Upper lobe of right lung (tissue), 1 donor: ENCODE measurements at regions not wholly inside any gene's neighbourhood (a gene's known extent, or its start where the extent isn't known, plus 50 kb on each side); places are given as distances from the start of the nearest gene placed in this dataset.

Source experiments
- ATAC-seq: fragments of 200-7000 bp; cut with Tn5 transposase; one replicate; pipeline ENCODE4 v1.9.1; 2020; ENCODE audit warnings: mild to moderate bottlenecking, moderate library complexity
- DNase-seq: peaks from one replicate; pipeline ENCODE4 v3.0.0-alpha.2; 2020
- H3K27ac ChIP-seq: fragments of 200-600 bp; one replicate; pipeline ENCODE4 v1.8.0; 2022
- H3K27me3 ChIP-seq: fragments of 200-600 bp; one replicate; pipeline ENCODE4 v1.8.0; 2022; ENCODE audit warnings: mild to moderate bottlenecking
- H3K36me3 ChIP-seq: fragments of 200-600 bp; one replicate; pipeline ENCODE4 v1.8.0; 2022
- H3K4me1 ChIP-seq: fragments of 200-600 bp; one replicate; pipeline ENCODE4 v1.8.0; 2022
- H3K4me3 ChIP-seq: fragments of 200-600 bp; one replicate; pipeline ENCODE4 v1.8.0; 2022; ENCODE audit warnings: mild to moderate bottlenecking
- H3K9me3 ChIP-seq: fragments of 200-600 bp; one replicate; pipeline ENCODE4 v1.8.0; 2022
- CTCF ChIP-seq: fragments of 200-600 bp; IDR thresholded peaks from one replicate; pipeline ENCODE4 v1.8.0; 2022; ENCODE audit warnings: antibody characterized with exemption
- intact Hi-C: fragments of 100-400 bp; cut with DNase I; formaldehyde crosslinking; loops from one replicate; pipeline ENCODE4 v1.11.0; 2022
- donor health status: DM: no; HTN: yes; CAD: no; lungs with severe emphysema.

DNA sequence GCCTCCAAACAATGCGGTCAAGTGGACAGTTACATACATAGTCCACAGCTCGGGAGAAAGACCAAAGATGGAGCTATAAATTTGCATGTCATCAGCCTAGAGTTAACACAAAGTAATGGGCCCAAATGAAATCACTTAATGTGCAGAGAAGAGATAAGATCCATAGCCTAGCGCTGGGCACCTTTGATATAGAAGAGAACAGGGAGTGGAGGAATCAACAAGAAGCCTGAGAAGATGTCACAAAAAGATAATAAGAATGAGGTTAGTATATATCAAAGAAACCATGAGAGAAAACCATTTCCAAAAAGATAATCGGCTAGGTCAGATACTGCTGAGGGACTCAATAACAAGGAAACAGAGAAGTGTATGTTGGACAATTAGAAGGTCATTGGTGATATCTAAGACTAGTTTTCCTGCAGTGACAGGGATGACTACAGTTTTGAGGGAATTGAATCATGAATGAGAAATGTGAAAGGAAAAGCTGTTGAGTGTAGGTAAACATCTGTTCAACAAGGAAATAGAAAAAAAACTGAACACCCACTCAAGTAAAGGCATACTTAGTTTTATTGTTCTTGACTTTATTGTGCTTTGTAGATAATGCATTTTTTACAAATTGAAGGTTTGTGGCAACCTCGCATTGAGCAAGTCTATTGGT, 68.7 kb upstream of the CDH6 start:
- H3K27me3 ChIP-seq = no peaks in the 10 kb centered on the region
- ATAC-seq (no peak), DNase-seq (no peak)
- H3K4me1 ChIP-seq = no peaks in the 10 kb centered on the region
- H3K4me3 ChIP-seq = no peak overlapping the region
- H3K27ac ChIP-seq = no peak overlapping the region
- intact Hi-C loops = no loop called here
- TF ChIP-seq CTCF = no peak
- no peaks in the 10 kb centered on the region for H3K9me3 ChIP-seq
- no peaks in the 10 kb centered on the region for H3K36me3 ChIP-seq

DNA sequence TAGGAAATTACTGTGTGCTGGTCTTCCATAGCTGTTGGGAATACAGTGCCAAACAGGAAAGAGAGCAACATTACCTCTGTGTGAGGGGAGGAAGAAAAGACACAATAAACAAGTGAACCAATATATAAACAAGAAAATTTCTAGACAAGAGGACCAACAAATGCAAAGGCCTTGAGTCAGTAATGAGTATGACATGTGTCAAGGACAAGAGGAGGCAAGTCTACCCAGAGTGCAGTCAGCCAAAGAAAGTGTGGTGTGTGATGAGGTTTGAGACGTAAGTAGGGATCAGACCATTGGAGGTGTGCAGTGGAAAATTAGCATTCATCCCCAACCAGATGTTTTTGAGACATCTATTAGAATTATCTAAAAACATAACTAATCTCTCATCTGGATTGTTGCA, 69.5 kb upstream of the CDH6 start:
- H3K4me1 ChIP-seq = no peaks in the 10 kb centered on the region
- no peak for ATAC-seq
- no peak overlapping the region for H3K27ac ChIP-seq
- H3K36me3 ChIP-seq = no peaks in the 10 kb centered on the region
- TF ChIP-seq CTCF = no peak
- intact Hi-C loops = no loop called here
- no peak for DNase-seq
- H3K9me3 ChIP-seq = no peaks in the 10 kb centered on the region
- no peaks in the 10 kb centered on the region for H3K27me3 ChIP-seq
- no peak overlapping the region for H3K4me3 ChIP-seq

DNA sequence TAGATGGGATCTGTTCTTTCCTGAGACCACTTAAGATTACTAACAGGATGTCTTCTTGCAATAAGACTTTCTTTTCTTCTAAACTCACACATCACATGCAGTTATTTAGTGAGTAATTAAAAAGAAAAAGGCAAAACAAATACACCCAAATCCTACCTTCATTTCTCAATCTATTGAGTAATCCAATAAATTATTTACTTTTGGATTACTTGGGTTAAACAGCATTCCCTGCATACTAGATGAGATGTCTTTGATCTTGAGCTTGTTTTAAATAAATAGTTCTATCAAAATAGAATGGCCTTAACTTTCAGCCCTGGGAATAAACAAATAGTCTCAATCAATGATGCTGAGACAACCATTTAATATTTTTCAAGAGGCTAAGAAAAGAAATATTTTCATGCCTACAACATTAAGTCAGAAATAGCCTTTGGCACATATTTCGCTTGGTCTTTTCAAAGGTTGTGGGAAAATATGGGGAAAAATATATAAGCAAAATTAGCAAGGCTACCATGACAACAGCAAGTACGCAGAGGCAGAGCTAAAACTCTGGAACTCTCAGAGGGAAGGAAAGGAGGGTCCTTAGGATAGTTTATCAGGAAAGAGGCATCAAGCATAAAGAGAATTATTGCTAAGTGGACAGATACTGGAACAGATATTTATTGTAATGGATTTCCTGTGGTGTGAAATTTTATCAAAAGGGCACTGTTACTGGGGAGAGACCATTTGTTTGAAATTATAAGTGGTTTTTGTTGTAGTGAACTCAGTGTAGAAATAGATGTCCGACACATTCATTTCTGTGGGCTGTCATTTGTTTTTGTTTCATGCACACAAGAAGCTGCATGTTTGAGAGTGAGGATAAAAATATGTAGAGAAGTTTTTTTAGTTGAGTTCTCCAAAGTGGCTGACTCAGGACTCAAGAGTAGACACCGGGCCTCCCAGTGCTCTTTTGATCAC, 70.2 kb upstream of the CDH6 start:
- no peaks in the 10 kb centered on the region for H3K36me3 ChIP-seq
- no peak for TF ChIP-seq CTCF
- intact Hi-C loops = no loop called here
- no peaks in the 10 kb centered on the region for H3K9me3 ChIP-seq
- ATAC-seq (no peak), DNase-seq (no peak)
- no peaks in the 10 kb centered on the region for H3K27me3 ChIP-seq
- no peaks in the 10 kb centered on the region for H3K4me1 ChIP-seq
- H3K27ac ChIP-seq = no peak overlapping the region
- H3K4me3 ChIP-seq = no peak overlapping the region

DNA sequence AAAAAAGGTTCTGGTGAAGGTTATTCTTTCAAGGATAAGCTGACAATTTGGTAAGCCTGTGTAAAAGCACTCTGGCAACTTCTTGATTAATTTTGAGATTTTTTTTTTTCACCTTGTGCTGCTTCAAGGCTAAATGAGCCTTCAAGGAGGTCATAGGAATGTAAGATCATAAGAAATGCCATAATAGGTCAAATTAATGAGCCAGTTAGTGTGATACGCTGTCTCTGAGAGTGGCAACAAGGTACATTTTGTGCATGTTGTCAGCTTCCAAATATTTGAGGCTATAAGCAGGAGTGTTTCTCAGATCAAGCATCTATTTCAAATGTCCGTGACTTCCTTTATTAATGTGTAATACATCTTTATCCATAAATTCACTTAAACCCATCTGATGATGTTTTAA, 72.3 kb upstream of the CDH6 start:
- Histone ChIP-seq H3K27ac (no peak overlapping the region), H3K4me1 (no peaks in the 10 kb centered on the region), H3K9me3 (no peaks in the 10 kb centered on the region), H3K4me3 (no peak overlapping the region), H3K36me3 (no peaks in the 10 kb centered on the region), H3K27me3 (no peaks in the 10 kb centered on the region)
- TF ChIP-seq CTCF = no peak
- intact Hi-C loops = no loop called here
- no peak for ATAC-seq
- no peak for DNase-seq

DNA sequence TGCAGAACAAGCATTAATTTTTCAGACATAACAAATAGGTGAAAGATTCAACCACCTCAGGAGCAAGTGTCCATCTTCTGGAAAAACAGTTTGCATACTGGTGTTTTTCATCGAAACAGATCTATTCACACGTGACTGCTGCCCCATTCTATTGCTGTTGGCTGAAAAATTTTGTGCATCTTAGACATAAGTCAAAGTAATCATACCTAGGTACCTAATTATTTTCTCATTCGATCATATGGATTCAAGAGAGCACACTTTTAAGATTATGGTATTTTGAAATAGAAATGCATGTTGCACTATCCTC, 72.9 kb upstream of the CDH6 start:
- Histone ChIP-seq H3K27me3 (no peaks in the 10 kb centered on the region), H3K4me3 (no peak overlapping the region), H3K27ac (no peak overlapping the region), H3K4me1 (no peaks in the 10 kb centered on the region), H3K36me3 (no peaks in the 10 kb centered on the region), H3K9me3 (no peaks in the 10 kb centered on the region)
- ATAC-seq (no peak), DNase-seq (no peak)
- intact Hi-C loops = no loop called here
- no peak for TF ChIP-seq CTCF
